K562 (cell line): ENCODE measurements at regions not wholly inside any gene's neighbourhood (a gene's known extent, or its start where the extent isn't known, plus 50 kb on each side); places are given as distances from the start of the nearest gene placed in this dataset.

Source experiments
- ATAC-seq: fragments of 200-7000 bp; cut with Tn5 transposase; 3 replicates; pipeline ENCODE4 v1.9.1; 2020; ENCODE audit warnings: moderate library complexity
- BruUV-seq: library from RNA; stranded (reverse); fragments of 400-500 nt; replicated peaks from 2 replicates; lab custom pipeline; 2021; lab: Mats Ljungman, UMichigan
- CTCF ChIA-PET: fragments of 300-600 bp; formaldehyde crosslinking; extraction: SDS; loops from one replicate; lab custom pipeline; 2021; ENCODE audit warnings: low intra/inter-chr PET ratio; lab: Yijun Ruan, JAX
- POLR2A ChIA-PET: fragments of 300-600, 350-650 bp; sonication (Branson Sonifier 250); formaldehyde crosslinking; extraction: SDS; loops from one replicate; lab custom pipeline; 2021; ENCODE audit warnings: antibody characterized with exemption, inconsistent platforms; lab: Yijun Ruan, JAX
- DNase-seq, 4 experiments: peaks; one replicate each; pipeline versions ENCODE4 v3.0.0 to v3.0.0-alpha.2; 2011 to 2018; ENCODE audit warnings: low spot score in 3 of 4, mixed read lengths in 3 of 4; ENCODE audit errors: extremely low read depth in 1 of 4
- FAIRE-seq: peaks from 2 replicates; lab custom pipeline; 2011; peaks lifted over from hg19 to GRCh38; lab: Jason Lieb, UNC
- H2AFZ ChIP-seq: 2 replicates; pipeline ENCODE4 v1.6.0; 2011; ENCODE audit warnings: low read depth, low read length, control low read depth, inconsistent platforms
- H3K27ac ChIP-seq: fragments of 200-600 bp; 3 replicates; pipeline ENCODE4 v1.8.0; 2011; ENCODE audit warnings: low read depth, mild to moderate bottlenecking, control low read depth, inconsistent platforms, low read length, moderate library complexity, mixed read lengths; ENCODE audit errors: extremely low read depth
- H3K27me3 ChIP-seq, 2 experiments: fragments of 300-600 bp in 1 of 2; 2 replicates in 1 of 2; 3 replicates in 1 of 2; pipeline versions ENCODE4 v1.6.0 to v1.8.0; 2011; ENCODE audit warnings: inconsistent platforms in 2 of 2, low read length in 2 of 2, mild to moderate bottlenecking in 1 of 2, mixed read lengths in 1 of 2, moderate library complexity in 1 of 2; ENCODE audit not compliant: control insufficient read depth in 2 of 2, insufficient read depth in 2 of 2
- H3K36me3 ChIP-seq: fragments of 300-600 bp; 3 replicates; pipeline ENCODE4 v1.8.0; 2011; ENCODE audit warnings: mild to moderate bottlenecking, low read length, inconsistent platforms; ENCODE audit not compliant: control insufficient read depth, insufficient read depth
- H3K4me1 ChIP-seq, 2 experiments: fragments of 200-600 bp in 1 of 2; replicated peaks in 1 of 2; 2 replicates in 1 of 2; 3 replicates in 1 of 2; pipeline versions ENCODE4 v1.5.1 to v1.8.0; 2011; ENCODE audit warnings: inconsistent platforms in 2 of 2, low read length in 2 of 2, mild to moderate bottlenecking in 1 of 2, mixed read lengths in 1 of 2, moderate library complexity in 1 of 2; ENCODE audit not compliant: control insufficient read depth in 2 of 2, insufficient read depth in 2 of 2
- H3K4me2 ChIP-seq: 2 replicates; pipeline ENCODE4 v1.6.1; 2011; ENCODE audit warnings: low read length, control low read depth, inconsistent platforms, mixed read lengths; ENCODE audit not compliant: insufficient read depth
- H3K4me3 ChIP-seq: fragments of 200-600 bp; sonication (generic), shearing (Covaris generic); 2 replicates; pipeline ENCODE4 v1.5.1; 2016; ENCODE audit warnings: control low read depth, inconsistent platforms
- H3K79me2 ChIP-seq: fragments of 200-600 bp; 3 replicates; pipeline ENCODE4 v1.8.0; 2011; ENCODE audit warnings: low read length, inconsistent platforms; ENCODE audit not compliant: control insufficient read depth, insufficient read depth
- H3K9ac ChIP-seq, 2 experiments: 2 replicates each; pipeline versions ENCODE4 v1.6.0 to v1.6.1; 2011; ENCODE audit warnings: low read depth in 2 of 2, low read length in 2 of 2, control low read depth in 1 of 2, inconsistent platforms in 1 of 2, mild to moderate bottlenecking in 1 of 2, mixed read lengths in 1 of 2; ENCODE audit not compliant: insufficient read depth in 1 of 2
- H3K9me1 ChIP-seq: one replicate; pipeline ENCODE4 v1.6.0; 2011; ENCODE audit warnings: inconsistent platforms, mild to moderate bottlenecking, low read length, moderate library complexity; ENCODE audit not compliant: control insufficient read depth, insufficient read depth
- H3K9me3 ChIP-seq: replicated peaks from 2 replicates; pipeline ENCODE4 v1.5.1; 2011; ENCODE audit warnings: low read depth, low read length, inconsistent platforms; ENCODE audit not compliant: control insufficient read depth, insufficient read depth
- H4K20me1 ChIP-seq: replicated peaks from 2 replicates; pipeline ENCODE4 v1.6.1; 2011; ENCODE audit warnings: low read length, inconsistent platforms, mixed read lengths; ENCODE audit not compliant: control insufficient read depth, insufficient read depth
- ELF2 ChIP-seq: fragments of 250-450 bp; sonication (Bioruptor Pico); IDR thresholded peaks from 2 replicates; pipeline ENCODE4 v1.5.0; 2021; ENCODE audit warnings: mild to moderate bottlenecking
- FOS ChIP-seq: IDR thresholded peaks from 3 replicates; pipeline ENCODE4 v1.6.1; 2011; ENCODE audit not compliant: insufficient read length; ENCODE audit errors: extremely low read depth
- HDAC3 ChIP-seq: fragments of 450-650 bp; IDR thresholded peaks from 2 replicates; pipeline ENCODE4 v1.6.1; 2018; ENCODE audit warnings: borderline replicate concordance, mild to moderate bottlenecking, moderate library complexity; ENCODE audit not compliant: partially characterized antibody
- KLF13 ChIP-seq: fragments of 450-650 bp; IDR thresholded peaks from 2 replicates; pipeline ENCODE4 v1.6.1; 2016; ENCODE audit warnings: missing genetic modification characterization, low read depth, mild to moderate bottlenecking, missing compliant biosample characterization, moderate library complexity, borderline replicate concordance
- PYGO2 ChIP-seq: fragments of 450-650 bp; IDR thresholded peaks from 2 replicates; pipeline ENCODE4 v1.6.1; 2016; ENCODE audit warnings: mild to moderate bottlenecking, missing genetic modification characterization, moderate library complexity, missing compliant biosample characterization
- TOE1 ChIP-seq, 2 experiments: fragments of 450-650 bp in 1 of 2; sonication (generic) in 1 of 2; formaldehyde crosslinking in 1 of 2; IDR thresholded peaks; 2 replicates each; pipeline versions ENCODE4 v1.7.1 to v1.8.0; 2016 to 2022; ENCODE audit warnings: borderline replicate concordance in 2 of 2, mild to moderate bottlenecking in 2 of 2, antibody characterized with exemption in 1 of 2, inconsistent platforms in 1 of 2, low read depth in 1 of 2, missing genetic modification reagents in 1 of 2, moderate library complexity in 1 of 2
- ZNF184 ChIP-seq: sonication (generic); formaldehyde crosslinking; IDR thresholded peaks from 2 replicates; pipeline ENCODE4 v1.5.0; 2020; ENCODE audit warnings: missing genetic modification reagents
- ZNF232 ChIP-seq: sonication (generic); formaldehyde crosslinking; IDR thresholded peaks from 2 replicates; pipeline ENCODE4 v1.8.0; 2022; ENCODE audit warnings: mild to moderate bottlenecking, missing genetic modification reagents
- ZNF3 ChIP-seq: fragments of 250-450 bp; sonication (Bioruptor Pico); IDR thresholded peaks from 2 replicates; pipeline ENCODE4 v1.5.0; 2021; ENCODE audit warnings: mild to moderate bottlenecking, moderate library complexity
- ZNF444 ChIP-seq: fragments of 250-450 bp; sonication (Bioruptor Pico); IDR thresholded peaks from 2 replicates; pipeline ENCODE4 v1.4.0; 2020; ENCODE audit warnings: mild to moderate bottlenecking, moderate library complexity
- ZNF696 ChIP-seq: fragments of 250-450 bp; sonication (Bioruptor Pico); conservative IDR thresholded peaks from 2 replicates; pipeline ENCODE4 v1.4.0; 2020; ENCODE audit warnings: mild to moderate bottlenecking, moderate library complexity
- WGBS: fragments of 100-300 bp; shearing (Covaris generic); methylation state at CpG from one replicate; pipeline ENCODE4 v1.1.6; 2016; ENCODE audit warnings: low coverage, mixed read lengths; ENCODE audit not compliant: insufficient coverage; ENCODE audit errors: missing lambda C conversion rate; 5-methylcytosine and 5-hydroxymethylcytosine counted together
- in situ Hi-C: fragments of 300-500 bp; cut with MboI; formaldehyde crosslinking; loops from 4 replicates; pipeline ENCODE4 v1.15.0; 2018; ENCODE audit warnings: inconsistent platforms, mixed read lengths
- intact Hi-C: fragments of 100-400 bp; cut with micrococcal nuclease; formaldehyde crosslinking; loops from 2 replicates; pipeline ENCODE4 v1.14.2; 2022
- TF ChIP-seq, protein P1 (sequence below): fragments of 450-650 bp; IDR thresholded peaks from 2 replicates; pipeline ENCODE4 v1.7.0; 2016; ENCODE audit warnings: borderline replicate concordance

GRCh38 chr18:22335731-22336198, 82.0 kb downstream of the CTAGE1 start:
- BruUV-seq, result no TSS peak
- Histone ChIP-seq H3K4me3 (no peak overlapping the region), H3K27ac (no peak overlapping the region), H3K79me2 (no peaks in the 10 kb centered on the region), H2AFZ (no peak overlapping the region), H3K4me2 (no peak overlapping the region), H4K20me1 (peaks cover 5% of the 10 kb centered on the region; the same call in 1 of the 2 replicates), H3K27me3 (peaks cover 2 to 20% of the 10 kb centered on the region in 2 experiments; a peak in 2 of 5 replicates), H3K36me3 (no peaks in the 10 kb centered on the region), H3K9me1 (no peaks in the 10 kb centered on the region), H3K9me3 (no peaks in the 10 kb centered on the region), H3K9ac (no peak overlapping the region; a peak in 1 of 4 replicates), H3K4me1 (no peaks in the 10 kb centered on the region)
- CTCF ChIA-PET, result no interaction called here
- TF ChIP-seq ZNF696 (CRISPR knock-in tag) (no peak), ZNF3 (no peak), ZNF444 (no peak), HDAC3 (no peak), PYGO2 (tag) (no peak), ELF2 (CRISPR knock-in tag) (no peak), ZNF184 (CRISPR knock-in tag) (no peak), KLF13 (no peak), FOS (no peak), ZNF232 (no peak), TOE1 (IDR thresholded peaks at IDR 0.05; ENCODE audit: borderline replicate concordance) (no peak), TOE1 (CRISPR knock-in tag; IDR thresholded peaks at IDR 0.05; ENCODE audit: borderline replicate concordance, low read depth) (no peak)
- TF ChIP-seq, protein P1, sequence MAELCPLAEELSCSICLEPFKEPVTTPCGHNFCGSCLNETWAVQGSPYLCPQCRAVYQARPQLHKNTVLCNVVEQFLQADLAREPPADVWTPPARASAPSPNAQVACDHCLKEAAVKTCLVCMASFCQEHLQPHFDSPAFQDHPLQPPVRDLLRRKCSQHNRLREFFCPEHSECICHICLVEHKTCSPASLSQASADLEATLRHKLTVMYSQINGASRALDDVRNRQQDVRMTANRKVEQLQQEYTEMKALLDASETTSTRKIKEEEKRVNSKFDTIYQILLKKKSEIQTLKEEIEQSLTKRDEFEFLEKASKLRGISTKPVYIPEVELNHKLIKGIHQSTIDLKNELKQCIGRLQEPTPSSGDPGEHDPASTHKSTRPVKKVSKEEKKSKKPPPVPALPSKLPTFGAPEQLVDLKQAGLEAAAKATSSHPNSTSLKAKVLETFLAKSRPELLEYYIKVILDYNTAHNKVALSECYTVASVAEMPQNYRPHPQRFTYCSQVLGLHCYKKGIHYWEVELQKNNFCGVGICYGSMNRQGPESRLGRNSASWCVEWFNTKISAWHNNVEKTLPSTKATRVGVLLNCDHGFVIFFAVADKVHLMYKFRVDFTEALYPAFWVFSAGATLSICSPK, result no peak
- in situ Hi-C loops, result no loop called here
- ATAC-seq (no peak), DNase-seq (no peak), FAIRE-seq (no peak)
- WGBS, result 0% methylated on average over 15 of the region's 15 CpGs
- intact Hi-C loops, result no loop called here
- POLR2A ChIA-PET, result no interaction called here
